HepG2 (cell line): ENCODE measurements at regions not wholly inside any gene's neighbourhood (a gene's known extent, or its start where the extent isn't known, plus 50 kb on each side); places are given as distances from the start of the nearest gene placed in this dataset.
A peak's percentile ranks its signal among the peaks of the same experiment; 100 is the strongest.

Experiments
- ATAC-seq: fragments of 200-7000 bp; cut with Tn5 transposase; 3 replicates; pipeline ENCODE4 v1.9.1; 2020; ENCODE audit warnings: mild to moderate bottlenecking, moderate library complexity
- BruUV-seq: library from RNA; stranded (reverse); fragments of 400-500 nt; replicated peaks from 2 replicates; lab custom pipeline; 2021; lab: Mats Ljungman, UMichigan
- CTCF ChIA-PET: fragments of 300-600 bp; formaldehyde crosslinking; extraction: SDS; loops from one replicate; lab custom pipeline; 2021; ENCODE audit warnings: low total read pairs, inconsistent platforms, low intra/inter-chr PET ratio; lab: Yijun Ruan, JAX
- POLR2A ChIA-PET: fragments of 350-600 bp; sonication (Branson Sonifier 250); formaldehyde crosslinking; loops from one replicate; lab custom pipeline; 2020; ENCODE audit warnings: antibody characterized with exemption, inconsistent platforms; lab: Yijun Ruan, JAX
- DNase-seq: peaks from one replicate; pipeline ENCODE4 v3.0.0-alpha.2; 2015; ENCODE audit warnings: low spot score
- FAIRE-seq: peaks from 3 replicates; lab custom pipeline; 2011; peaks lifted over from hg19 to GRCh38; lab: Jason Lieb, UNC
- H2AFZ ChIP-seq: one replicate; pipeline ENCODE4 v1.6.1; 2011; ENCODE audit warnings: low read length, inconsistent platforms
- H3K27ac ChIP-seq: fragments of 300-600 bp; 3 replicates; pipeline ENCODE4 v1.8.0; 2011; ENCODE audit warnings: mixed run types, mild to moderate bottlenecking, mixed read lengths, low read length, inconsistent platforms; ENCODE audit not compliant: insufficient read depth; ENCODE audit errors: extremely low read length
- H3K27me3 ChIP-seq, 2 experiments: fragments of 200-600 bp in 1 of 2; 2 replicates in 1 of 2; 3 replicates in 1 of 2; pipeline versions ENCODE4 v1.6.0 to v1.8.0; 2011; ENCODE audit warnings: low read length in 2 of 2, mild to moderate bottlenecking in 2 of 2, moderate library complexity in 2 of 2, inconsistent platforms in 1 of 2; ENCODE audit not compliant: insufficient read depth in 2 of 2, control insufficient read depth in 1 of 2
- H3K36me3 ChIP-seq, 2 experiments: fragments of 200-600 bp in 1 of 2; replicated peaks in 1 of 2; 2 replicates in 1 of 2; 3 replicates in 1 of 2; pipeline versions ENCODE4 v1.5.1 to v1.8.0; 2011; ENCODE audit warnings: low read length in 2 of 2, inconsistent platforms in 1 of 2; ENCODE audit not compliant: insufficient read depth in 2 of 2, control insufficient read depth in 1 of 2
- H3K4me1 ChIP-seq: 2 replicates; pipeline ENCODE4 v1.5.1; 2012; ENCODE audit warnings: low read length, inconsistent platforms; ENCODE audit not compliant: insufficient read depth
- H3K4me2 ChIP-seq: 2 replicates; pipeline ENCODE4 v1.6.0; 2011; ENCODE audit warnings: low read depth, low read length, inconsistent platforms
- H3K4me3 ChIP-seq, 3 experiments: fragments of 200-600 bp in 1 of 3; sonication (generic), shearing (Covaris generic) in 1 of 3; replicated peaks in 1 of 3; 2 replicates each; pipeline ENCODE4 v1.5.1; 2011 to 2016; ENCODE audit warnings: low read length in 3 of 3, inconsistent platforms in 2 of 3, low read depth in 2 of 3, mild to moderate bottlenecking in 2 of 3, control low read depth in 1 of 3, mixed read lengths in 1 of 3; ENCODE audit not compliant: insufficient read depth in 1 of 3
- H3K79me2 ChIP-seq: one replicate; pipeline ENCODE4 v1.6.1; 2011; ENCODE audit warnings: low read length, inconsistent platforms; ENCODE audit not compliant: insufficient read depth
- H3K9ac ChIP-seq: 2 replicates; pipeline ENCODE4 v1.6.0; 2011; ENCODE audit warnings: mild to moderate bottlenecking, low read depth, low read length, inconsistent platforms; ENCODE audit not compliant: insufficient read depth
- H3K9me3 ChIP-seq: 2 replicates; pipeline ENCODE4 v1.5.1; 2012; ENCODE audit warnings: mild to moderate bottlenecking, low read length
- H4K20me1 ChIP-seq: 2 replicates; pipeline ENCODE4 v1.6.0; 2011; ENCODE audit warnings: inconsistent platforms, mild to moderate bottlenecking, low read length, moderate library complexity; ENCODE audit not compliant: insufficient read depth
- ARID5B ChIP-seq: IDR thresholded peaks from 2 replicates; pipeline ENCODE4 v1.4.0; 2020; ENCODE audit warnings: mild to moderate bottlenecking, missing genetic modification reagents
- CHD2 ChIP-seq: IDR thresholded peaks from 2 replicates; pipeline ENCODE4 v1.6.1; 2011; ENCODE audit warnings: low read depth, low read length, improper control_type of control experiment
- DBP ChIP-seq: sonication (generic); formaldehyde crosslinking; IDR thresholded peaks from 2 replicates; pipeline ENCODE4 v1.4.0; 2020; ENCODE audit warnings: missing genetic modification reagents; ENCODE audit errors: not compliant biosample characterization
- NCOA2 ChIP-seq: sonication (generic); formaldehyde crosslinking; IDR thresholded peaks from 2 replicates; pipeline ENCODE4 v1.8.0; 2022; ENCODE audit warnings: inconsistent platforms
- NPAS2 ChIP-seq: sonication (generic); formaldehyde crosslinking; IDR thresholded peaks from 2 replicates; pipeline ENCODE4 v1.8.0; 2022; ENCODE audit warnings: mild to moderate bottlenecking, missing genetic modification reagents, borderline replicate concordance
- RFXANK ChIP-seq: IDR thresholded peaks from 2 replicates; pipeline ENCODE4 v1.6.1; 2016
- SALL2 ChIP-seq: sonication (generic); formaldehyde crosslinking; IDR thresholded peaks from 2 replicates; pipeline ENCODE4 v1.8.1; 2023; ENCODE audit warnings: mild to moderate bottlenecking, missing genetic modification reagents, inconsistent platforms
- TP53 ChIP-seq: sonication (generic); formaldehyde crosslinking; conservative IDR thresholded peaks from 2 replicates; pipeline ENCODE4 v1.4.0; 2020; ENCODE audit warnings: missing genetic modification reagents
- ZNF142 ChIP-seq: sonication (generic); formaldehyde crosslinking; IDR thresholded peaks from 2 replicates; pipeline ENCODE4 v1.4.0; 2020; ENCODE audit warnings: missing genetic modification reagents
- ZNF326 ChIP-seq: sonication (generic); formaldehyde crosslinking; IDR thresholded peaks from 2 replicates; pipeline ENCODE4 v1.4.0; 2020; ENCODE audit warnings: missing genetic modification reagents, borderline replicate concordance
- ZNF329 ChIP-seq: sonication (generic); formaldehyde crosslinking; IDR thresholded peaks from 2 replicates; pipeline ENCODE4 v1.9.0; 2021; ENCODE audit warnings: low read depth, mild to moderate bottlenecking, missing genetic modification reagents
- ZNF430 ChIP-seq: sonication (generic); formaldehyde crosslinking; IDR thresholded peaks from 2 replicates; pipeline ENCODE4 v1.9.0; 2021; ENCODE audit warnings: mild to moderate bottlenecking, missing genetic modification reagents
- WGBS: methylation state at CpG from one replicate; pipeline ENCODE4 v1.1.6; 2017; ENCODE audit warnings: low lambda C conversion rate; 5-methylcytosine and 5-hydroxymethylcytosine counted together
- in situ Hi-C: cut with HindIII; loops from 2 replicates; pipeline ENCODE4 v1.10.0; 2017; ENCODE audit warnings: low pct_unique_long_range_greater_than_20kb; ENCODE audit not compliant: extremely low pct_ligation_motif_present
- intact Hi-C: fragments of 100-400 bp; cut with micrococcal nuclease; formaldehyde crosslinking; loops from one replicate; pipeline ENCODE4 v1.10.0; 2022; ENCODE audit not compliant: unreplicated experiment

DNA sequence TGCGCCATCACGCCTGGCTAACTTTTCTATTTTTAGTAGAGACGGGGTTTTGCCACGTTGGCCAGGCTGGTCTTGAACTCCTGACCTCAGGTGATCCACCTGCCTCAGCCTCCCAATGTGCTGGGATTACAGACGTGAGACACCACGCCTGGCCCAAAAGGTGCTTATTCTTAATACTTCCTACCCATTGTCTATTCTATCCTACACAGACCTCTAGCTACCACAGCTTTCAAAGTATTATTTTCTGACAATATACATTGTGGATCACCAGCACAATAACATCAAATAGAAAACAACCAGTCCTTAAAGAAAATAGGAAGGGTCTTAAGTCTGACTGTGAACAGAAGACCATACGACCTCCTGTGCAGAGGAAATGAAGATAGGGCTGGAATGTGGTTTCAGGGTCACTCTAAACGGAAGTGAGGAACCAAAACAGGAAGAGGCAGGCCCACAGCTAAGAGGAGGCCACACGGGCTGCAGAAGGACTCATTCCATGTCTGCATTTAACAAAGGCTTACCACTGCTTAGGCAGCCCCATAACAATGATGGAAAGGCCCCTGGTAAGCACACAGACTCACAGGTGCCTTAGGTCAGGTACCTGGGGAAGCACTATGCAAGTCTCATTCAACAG lies 115.2 kb downstream of the ZFAND4 start (continued):
- peak; percentile 43 for TF ChIP-seq ARID5B
- TF ChIP-seq ZNF430 (CRISPR knock-in tag): no peak
- TF ChIP-seq NCOA2 (CRISPR knock-in tag): peak; percentile 34; the same call in 1 of the 2 replicates
- TF ChIP-seq DBP: no peak
- TF ChIP-seq, all 625 proteins: peak for 50

GRCh38 chr10:45555795-45556194 lies 116.8 kb downstream of the ZFAND4 start:
- no peak for ATAC-seq
- Histone ChIP-seq H3K79me2 (peaks cover 2% of the 10 kb centered on the region), H3K4me3 (no peak overlapping the region), H3K4me2 (no peak overlapping the region), H2AFZ (no peak overlapping the region), H3K4me1 (peaks cover 34% of the 10 kb centered on the region), H4K20me1 (no peaks in the 10 kb centered on the region), H3K36me3 (peaks cover 1 to 4% of the 10 kb centered on the region in 2 experiments; a peak in 1 of 5 replicates), H3K27me3 (no peaks in the 10 kb centered on the region), H3K27ac (no peak overlapping the region), H3K9ac (no peak overlapping the region), H3K9me3 (peaks cover 7% of the 10 kb centered on the region)
- ChIA-PET POLR2A (no interaction called here), CTCF (no interaction called here)
- TF ChIP-seq ZNF142 (CRISPR knock-in tag) (no peak), ZNF326 (no peak), CHD2 (no peak), NPAS2 (CRISPR knock-in tag) (no peak), TP53 (CRISPR knock-in tag) (no peak), RFXANK (no peak), ZNF329 (CRISPR knock-in tag) (no peak), SALL2 (CRISPR knock-in tag) (no peak)
- no TSS peak for BruUV-seq
- DNase-seq: no peak
- in situ Hi-C loops (no loop called here), intact Hi-C loops (no loop called here)
- 92% methylated on average over 3 of the region's 3 CpGs for WGBS
- FAIRE-seq: no peak
